ENCODE measurements at regions not wholly inside any gene's neighbourhood (a gene's known extent, or its start where the extent isn't known, plus 50 kb on each side); places are given as distances from the start of the nearest gene placed in this dataset.

DNA sequence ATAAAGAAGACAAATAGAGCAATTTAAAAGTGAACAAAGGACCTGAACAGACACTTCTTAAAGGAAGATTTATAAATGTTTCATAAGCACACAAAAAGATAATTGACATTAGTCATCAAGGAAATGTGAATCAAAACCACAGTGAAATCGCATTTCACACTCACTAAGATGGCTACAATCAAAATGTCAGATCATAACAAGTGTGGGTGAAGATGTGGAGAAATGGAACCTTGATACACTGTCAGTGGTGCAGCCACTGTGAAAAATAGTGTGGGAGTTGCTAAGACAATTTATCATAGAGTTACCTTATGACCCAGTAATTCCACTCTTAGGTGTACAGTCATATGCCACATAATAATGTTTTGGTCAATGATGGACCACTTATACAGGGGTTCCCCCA lies 54.5 kb upstream of the HTR4 start:
- DNase-seq (ENCODE audit: low read depth) = no peak

DNA sequence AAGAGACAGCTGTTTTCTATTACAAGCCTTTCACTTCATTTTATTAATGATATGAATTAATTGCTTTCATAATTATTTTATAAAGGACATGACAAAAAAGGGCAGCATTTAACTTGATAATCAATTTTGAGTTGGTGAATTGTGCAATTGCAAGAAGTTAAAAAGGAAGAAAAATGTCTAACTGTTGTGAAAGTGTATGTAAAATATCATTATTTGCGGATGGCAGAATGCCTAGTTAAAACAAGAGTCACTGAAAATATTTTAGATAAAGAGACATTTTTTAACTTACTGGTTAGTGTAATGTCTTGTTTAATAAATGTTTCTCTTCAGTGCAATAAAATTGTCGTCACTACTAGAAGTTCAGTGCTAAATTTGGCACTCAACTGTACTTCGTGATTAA lies 57.6 kb upstream of the HTR4 start:
- no peak for DNase-seq (ENCODE audit: low read depth)

DNA sequence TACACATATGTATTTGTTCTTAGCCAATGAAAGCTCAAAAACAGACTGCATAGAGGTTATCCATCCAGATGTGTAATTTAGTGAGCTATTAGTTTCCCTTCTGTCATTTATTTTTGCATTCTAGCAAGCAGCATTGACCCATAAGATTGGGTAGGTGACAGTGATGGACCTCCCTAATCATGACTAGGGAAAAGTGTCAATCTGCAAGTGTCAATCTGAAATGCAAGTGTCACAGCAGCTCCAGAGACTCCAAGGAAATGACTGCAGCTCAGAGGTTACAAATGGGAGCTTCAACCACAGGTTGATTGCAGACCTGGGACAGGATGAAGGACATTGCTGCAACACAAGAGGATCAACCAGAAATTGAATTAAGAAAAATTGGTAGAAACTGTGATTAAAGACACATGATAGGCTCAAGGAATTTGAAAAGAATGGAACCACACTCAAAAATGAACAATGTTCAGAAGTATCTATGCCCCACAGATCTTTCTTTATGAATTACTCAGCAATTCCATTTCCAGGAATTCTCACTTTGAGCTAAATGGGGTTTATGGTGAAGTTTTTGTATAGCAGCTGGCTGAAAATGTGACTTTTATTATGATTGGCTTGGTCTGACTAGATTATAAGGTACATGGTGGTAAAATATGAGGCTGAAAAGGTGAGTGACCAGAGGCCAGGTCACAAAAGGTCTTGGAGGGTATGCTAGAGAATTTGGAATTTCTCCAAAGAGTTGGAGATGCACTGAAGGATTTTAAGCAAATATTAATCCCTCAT lies 59.6 kb upstream of the HTR4 start:
- no peak for DNase-seq (ENCODE audit: low read depth)

DNA sequence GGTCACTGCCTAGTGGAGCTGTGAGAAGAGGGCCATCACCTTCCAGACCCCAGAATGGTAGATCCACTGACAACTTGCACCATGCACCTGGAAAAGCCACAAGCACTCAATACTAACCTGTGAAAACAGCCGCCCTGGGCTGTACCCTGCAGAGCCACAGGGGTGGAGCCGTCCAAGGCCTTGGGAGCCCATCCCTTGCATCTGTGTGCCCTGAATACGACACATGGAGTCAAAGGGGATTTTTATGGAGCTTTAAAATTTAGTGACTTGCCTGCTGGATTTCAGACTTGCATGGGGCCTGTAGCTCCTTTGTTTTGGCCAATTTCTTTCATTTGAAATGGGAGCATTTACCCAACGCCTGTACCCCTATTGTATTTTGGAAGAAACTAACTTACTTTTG lies 62.4 kb upstream of the HTR4 start:
- no peak for DNase-seq (ENCODE audit: low read depth)

DNA sequence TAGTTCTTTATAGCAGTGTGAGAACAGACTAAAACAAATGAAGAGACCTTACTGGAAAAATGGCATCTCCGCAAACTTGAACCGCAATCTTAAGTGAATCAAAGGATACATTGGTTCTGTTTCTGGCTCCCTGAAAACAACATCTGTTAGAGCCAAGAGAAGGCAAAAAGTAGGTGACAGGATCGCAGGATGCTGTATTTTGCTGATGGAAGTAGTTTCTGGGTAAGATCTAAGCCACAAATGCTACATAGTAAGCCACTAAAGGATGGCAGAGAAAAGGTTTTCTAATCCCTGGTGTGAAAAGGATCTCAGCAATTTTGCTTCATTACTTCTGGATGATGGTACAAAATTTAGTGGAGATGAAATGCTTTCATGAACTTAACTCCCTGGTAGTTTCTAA lies 63.3 kb upstream of the HTR4 start:
- no peak for DNase-seq (ENCODE audit: low read depth)

DNA sequence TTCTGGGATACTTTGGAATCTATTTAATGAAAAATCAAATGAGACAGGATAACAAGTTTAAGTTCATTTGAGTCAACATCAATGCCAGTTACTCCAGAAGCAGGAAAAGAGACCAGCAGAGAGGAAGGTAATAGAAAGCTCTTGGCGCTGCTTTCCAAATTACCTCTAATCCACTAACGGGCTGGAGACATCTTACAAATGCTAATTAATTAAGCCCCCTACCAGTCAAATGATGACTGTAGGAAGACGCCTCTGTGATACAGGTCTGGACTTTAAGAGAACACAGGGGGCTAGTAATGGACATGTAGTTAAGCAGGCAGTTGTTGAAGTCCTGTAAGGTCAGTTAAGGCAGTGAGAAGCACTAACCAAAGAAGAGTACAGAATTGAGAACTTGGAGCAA lies 65.3 kb upstream of the HTR4 start:
- DNase-seq (ENCODE audit: low read depth) = no peak

DNA sequence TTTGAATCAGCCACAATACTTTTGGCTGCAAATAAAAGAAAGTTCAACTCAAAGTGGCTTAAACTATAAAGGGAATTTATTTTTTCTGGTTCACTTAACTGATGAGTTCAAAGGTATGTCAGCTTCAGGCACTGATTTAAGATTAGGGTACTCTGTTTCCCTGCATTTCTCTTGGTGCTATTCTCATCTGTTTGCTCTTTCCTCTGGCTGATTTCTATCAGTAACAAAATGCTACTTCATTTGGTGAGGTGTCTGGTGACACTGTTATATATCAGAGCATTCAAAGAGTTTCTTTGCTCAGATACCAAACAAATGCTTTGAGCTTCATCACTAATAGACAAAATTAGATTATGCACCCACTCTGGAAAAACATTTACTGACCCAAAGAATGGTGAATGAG lies 65.9 kb upstream of the HTR4 start:
- DNase-seq (ENCODE audit: low read depth) = no peak

DNA sequence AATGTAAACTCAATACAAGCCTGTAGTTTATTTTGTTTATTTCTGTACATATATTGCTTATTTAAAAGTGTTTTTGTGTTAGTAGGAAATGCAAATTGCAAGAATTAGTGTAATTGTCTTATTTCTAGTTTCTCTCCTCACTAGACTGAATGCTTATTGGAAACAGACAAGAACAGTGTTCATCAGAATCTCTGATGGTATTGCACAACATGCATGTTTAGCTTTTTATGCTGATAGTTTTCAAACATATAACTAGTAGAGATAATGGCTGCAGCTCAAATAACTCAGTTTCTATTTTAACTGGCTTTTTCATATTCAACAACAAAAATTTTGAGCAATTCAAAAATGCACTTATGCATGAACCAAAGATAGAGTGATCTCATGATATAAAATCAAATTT lies 68.8 kb upstream of the HTR4 start:
- DNase-seq (ENCODE audit: low read depth) = no peak

DNA sequence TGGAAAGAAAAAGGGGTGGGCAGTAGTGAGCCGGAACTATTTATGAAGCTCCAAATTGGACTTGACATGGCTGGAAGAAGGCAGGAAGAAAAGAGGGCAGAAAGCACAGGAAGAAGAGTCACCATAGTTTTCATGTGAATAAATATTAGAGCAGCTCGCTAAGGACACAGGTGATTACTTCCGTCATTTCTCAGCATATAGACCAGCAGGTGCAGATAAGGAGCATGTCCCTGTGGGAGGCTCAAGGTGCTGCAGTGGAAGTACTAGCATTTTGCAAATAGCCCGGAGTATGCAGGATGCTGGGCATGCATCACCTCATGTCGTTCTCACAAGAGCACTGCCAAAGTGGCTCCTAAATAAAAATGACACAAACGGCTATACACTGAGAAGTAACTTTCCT lies 71.3 kb upstream of the HTR4 start:
- no peak for DNase-seq (ENCODE audit: low read depth)

DNA sequence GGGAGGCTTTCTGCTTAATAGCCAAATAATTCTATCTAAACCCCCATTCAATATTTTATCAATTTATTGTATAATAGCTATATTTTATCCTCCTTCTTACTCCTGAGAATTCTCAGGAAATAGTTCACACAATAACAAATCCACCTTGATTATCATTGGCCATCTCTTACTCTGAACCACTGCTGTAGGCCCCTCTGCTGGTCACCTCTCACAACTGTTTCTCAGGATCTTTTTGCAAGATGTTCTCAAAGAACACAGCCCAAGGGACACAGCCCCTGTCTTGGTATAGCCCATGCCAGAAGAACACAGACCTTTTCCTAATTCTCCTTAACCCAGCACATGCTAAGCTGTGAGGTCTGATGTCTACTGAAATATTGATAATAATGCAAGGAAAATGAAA lies 74.9 kb upstream of the HTR4 start:
- no peak for DNase-seq (ENCODE audit: low read depth)

DNA sequence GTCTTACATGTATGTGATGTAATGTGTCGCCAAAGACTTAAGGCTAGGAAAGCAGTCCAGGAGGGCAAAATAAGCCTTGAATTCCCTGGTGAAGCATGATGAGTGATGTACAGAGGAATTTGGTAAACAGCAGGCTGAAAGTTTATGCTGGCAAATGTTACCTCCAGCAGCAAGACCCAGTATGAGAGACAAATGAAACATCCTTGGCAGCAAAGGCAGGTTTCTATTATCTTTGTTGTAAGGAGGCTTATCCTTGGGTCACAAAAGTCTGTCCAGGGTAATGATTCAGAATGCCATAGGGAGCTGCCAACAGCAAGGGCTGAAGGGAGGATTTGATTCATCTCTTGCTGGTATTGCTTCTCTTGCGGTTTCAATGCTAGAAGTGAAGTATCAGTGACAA lies 75.9 kb upstream of the HTR4 start:
- peak; percentile 42 for DNase-seq (ENCODE audit: low read depth)

DNA sequence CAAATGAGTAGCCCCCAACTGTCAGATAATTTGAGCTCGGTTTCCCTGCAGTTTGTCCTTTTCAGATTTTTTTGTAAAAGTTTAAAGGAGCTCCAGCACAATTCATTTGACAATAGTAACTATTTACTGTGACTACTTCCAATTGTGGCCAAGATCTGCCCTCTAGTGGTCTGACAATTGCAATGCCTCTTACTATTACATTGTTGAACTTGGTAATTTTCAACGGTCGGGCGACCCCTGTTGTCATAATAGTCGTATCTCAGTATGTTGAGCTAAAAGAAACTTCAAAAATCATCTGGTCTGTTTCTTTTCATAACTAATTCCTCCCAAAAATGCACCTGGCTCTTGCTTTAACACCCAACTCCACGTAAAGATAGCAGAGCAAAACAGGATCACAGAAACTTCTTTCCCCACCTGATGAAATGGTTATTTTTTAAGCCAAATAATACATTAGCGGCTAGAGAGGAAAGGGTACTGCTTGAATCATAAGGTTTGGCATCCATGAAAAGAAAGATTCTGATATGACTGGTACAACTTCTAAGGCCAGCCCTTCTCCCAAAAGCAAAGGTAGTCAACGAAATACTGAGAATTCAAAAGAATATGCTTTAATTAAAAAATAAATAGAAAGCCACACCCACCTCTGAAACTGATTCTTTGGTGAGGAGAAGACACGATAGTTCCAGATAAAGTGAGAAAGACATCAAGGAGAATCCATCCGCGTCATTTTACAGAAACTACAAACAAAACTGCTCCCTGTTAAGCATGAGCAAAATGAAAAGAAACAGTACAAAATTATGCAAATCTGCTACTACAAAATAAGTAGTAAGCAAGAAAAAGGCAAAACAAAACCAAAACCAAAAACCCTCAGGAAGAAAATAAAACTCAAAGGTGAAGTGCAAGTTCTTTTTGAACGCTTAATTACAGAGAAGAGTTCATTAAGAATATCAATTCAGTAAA lies 76.9 kb upstream of the HTR4 start:
- DNase-seq (ENCODE audit: low read depth) = peak; percentile 77

DNA sequence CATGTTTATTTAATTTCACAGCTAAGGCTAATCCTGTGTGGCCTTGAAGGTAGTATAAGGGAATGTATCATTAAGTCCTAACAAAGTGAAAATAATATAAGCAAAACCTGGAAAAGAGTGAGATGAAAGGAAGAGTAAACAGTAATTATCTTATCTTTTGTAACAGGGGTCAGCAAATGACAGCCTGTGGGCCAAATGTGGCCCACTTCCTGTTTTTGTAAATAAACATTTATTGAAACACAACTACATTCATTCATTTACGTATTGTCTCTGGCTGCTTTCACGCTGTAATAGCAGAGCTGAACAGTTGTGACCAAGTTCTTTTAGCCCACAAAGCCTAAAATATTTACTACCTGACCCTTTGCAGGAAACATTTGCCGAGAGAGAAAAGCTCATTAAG lies 78.4 kb upstream of the HTR4 start:
- DNase-seq (ENCODE audit: low read depth) = no peak

DNA sequence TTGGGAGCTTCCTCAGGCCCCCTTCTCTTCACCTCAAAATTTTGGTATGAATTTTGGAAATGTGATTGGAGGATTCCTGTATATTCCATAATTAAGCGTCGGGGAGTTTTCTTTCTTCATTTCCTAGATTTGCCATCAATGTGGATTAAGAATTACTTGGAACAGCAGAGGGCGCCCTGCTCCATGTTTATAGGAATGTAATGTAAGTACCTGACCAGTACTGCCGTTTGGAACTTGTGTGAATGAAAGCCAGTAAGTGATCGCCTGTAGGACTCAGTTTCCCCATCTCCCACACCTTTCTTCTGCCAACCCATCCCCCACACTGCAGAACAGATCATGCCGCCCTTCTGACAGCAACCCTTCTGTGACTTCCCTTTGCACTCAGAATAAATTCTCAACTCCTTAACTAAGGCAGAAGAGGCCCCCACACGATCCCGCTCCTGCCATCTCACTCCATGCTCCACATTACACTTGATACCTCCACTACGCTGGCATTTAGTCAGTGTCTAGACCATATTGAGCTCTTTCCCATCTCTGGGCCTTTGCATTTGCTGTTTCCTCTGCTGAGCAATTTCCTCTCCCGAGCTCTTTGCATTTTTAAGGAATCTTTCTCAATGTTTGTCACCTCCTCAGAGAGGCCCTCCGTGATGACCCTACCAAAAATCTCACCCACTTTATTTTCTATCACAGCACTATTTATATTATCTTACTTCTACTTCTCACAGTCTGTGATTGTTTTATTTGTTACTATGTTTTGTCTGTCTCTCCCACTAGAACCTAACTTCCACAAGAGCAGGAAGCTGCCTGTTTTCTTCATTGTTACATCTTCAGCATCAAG lies 79.5 kb upstream of the HTR4 start:
- peak; percentile 74 for DNase-seq (ENCODE audit: low read depth)

DNA sequence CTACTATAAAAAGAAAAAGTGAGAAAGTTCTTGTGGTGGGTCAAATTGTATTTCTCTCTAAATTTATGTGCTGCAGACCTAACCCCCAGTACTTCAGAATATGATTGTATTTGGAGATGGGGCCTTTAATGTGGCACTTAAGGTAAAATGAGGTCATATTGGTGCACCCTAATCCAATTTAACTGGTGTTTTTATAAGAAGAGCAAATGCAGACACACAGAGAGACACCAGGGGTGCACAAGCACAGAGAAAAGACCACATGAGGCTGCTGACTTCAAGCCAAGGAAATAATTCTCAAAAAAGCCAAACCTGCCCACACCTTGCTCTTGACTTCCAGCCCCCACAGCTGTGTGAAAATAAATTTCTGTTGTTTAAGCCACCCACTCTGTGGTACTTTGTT lies 80.2 kb upstream of the HTR4 start:
- no peak for DNase-seq (ENCODE audit: low read depth)

DNA sequence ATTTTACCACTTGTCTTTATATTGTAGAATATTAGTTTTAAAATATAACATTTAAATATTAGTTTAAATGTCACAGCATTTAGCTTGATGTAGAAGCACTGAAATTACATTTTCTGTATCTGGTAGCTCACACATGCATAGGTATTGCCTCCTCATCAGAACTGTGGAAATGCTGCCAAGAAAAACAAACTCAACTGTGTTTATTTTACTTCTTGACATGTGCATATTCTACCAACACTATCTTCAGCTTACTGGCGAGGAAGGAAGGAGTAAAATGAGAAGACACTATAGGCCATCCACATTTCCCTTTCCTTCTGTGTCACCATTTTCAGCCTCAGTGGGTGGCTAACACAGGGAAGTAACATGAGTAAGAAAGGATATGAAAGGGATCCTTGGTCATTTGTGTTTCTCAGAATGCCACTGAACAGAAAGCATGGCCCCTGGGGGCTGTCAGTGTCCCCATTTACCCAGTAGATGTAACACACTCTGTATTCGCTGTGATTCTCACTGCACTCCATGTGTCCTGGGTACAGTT lies 81.0 kb upstream of the HTR4 start:
- peak; percentile 26 for DNase-seq (ENCODE audit: low read depth)

DNA sequence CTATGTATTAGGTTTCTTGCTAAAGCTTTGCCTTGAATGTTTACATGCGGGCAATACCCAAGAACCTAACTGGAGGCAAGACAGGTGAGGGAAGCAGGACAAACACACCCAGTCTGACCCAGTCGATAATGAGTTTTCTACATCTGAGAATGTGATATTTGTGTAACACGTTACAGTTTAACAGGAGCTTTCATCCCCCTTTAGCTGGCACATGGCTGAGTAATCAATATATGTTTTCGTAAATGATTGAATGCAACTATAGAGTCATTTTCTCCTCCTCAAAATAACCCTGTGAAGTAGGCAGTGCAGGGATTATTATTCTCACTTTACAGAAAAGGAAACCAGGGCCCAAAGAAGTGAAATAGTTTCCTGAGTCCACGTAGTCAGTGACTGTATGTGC lies 84.7 kb upstream of the HTR4 start:
- DNase-seq (ENCODE audit: low read depth) = no peak

DNA sequence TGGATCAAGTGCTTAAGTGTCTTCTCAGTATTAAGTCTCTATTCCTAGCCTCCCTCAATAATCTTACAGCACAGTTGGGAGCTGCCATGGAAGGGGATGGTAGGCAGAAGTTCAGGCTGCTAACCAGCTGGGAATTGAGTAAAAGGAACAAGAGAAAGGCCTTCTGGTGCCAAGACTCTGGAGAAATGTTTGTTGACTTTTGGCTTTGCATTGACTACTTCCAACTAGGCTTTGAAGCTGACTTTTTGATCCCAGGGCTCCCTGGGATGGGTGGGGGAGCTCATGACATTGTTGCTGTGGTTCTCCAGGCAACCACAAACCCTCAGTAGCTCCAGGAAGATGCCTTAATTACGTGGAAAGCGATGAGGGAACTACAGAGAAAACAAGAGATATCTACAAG lies 85.2 kb upstream of the HTR4 start:
- DNase-seq (ENCODE audit: low read depth) = peak; percentile 53

DNA sequence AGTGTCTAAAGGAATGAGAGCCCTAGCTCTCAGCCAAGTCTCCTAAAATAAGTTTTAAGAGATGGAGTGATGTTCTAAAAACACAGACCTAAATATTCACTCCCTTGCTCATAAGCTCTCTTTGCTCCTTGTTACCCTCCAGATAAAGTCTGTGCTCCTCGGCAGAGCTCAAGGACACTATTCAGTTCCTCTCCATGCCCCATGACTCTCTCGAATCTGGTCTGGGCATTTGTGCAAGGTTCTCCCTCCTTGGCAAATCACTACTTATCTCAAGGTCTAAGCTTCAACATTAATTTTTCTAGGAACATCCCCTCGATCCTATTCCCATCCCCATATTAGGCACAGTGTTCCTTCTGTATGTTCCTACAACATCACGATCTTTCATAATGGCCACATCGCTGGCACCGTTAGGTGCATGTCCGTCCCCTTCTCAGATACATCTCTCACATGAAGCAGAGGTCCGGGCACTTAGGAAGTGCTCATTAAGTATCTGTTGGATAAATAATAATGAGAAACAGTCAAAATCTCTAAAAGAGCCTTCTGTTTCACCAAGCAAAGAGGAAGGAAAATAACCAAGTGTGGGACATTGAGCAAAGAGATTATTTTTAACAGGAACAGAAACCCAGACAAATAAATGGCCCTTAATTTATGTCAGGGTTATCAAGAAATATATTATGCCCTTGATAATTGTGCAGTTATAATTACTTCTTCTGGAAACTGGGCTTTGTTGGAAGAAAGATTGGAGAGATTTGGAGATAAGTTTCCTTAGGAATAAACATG lies 85.9 kb upstream of the HTR4 start:
- no peak for DNase-seq (ENCODE audit: low read depth)

DNA sequence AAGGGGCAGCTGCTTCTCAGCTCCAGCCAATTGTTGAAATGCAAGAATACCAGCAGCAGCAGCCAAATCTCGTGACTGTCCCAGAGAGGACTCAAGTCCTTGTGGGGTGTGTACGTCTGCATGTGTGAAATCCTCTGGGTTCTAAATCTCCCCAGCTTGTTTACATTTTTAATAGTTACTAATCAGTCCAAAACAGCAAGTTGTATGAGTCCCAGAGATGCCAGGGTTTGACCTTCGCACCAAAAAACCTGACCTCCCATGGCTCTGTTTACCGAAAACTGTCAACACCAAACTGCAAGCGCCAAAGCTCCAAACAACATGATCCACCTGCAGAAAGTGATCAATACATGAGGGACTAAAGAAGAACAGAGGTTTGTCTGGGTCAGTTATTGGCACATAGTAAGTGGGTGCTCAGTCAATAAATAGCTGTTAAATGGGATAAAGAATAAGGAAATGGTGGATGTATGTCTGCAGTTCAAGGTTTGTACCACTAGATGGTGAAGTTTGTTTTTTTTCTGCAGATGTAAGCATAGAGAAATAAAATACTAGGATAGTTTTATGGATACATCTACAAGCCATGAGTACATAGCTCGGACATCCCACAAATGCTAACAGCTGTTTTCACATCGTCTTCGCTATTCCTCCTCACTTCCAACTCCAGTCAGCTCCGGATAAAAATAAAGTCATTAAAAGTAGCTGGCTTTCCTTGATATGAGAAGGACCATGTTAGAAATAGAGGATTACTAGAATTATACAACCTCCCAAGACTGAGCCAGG lies 85.3 kb upstream of the ADRB2 start:
- peak; percentile 58 for DNase-seq (ENCODE audit: low read depth)

All from RPMI7951 (cell line).